C4-2B (cell line): ENCODE measurements at regions not wholly inside any gene's neighbourhood (a gene's known extent, or its start where the extent isn't known, plus 50 kb on each side); places are given as distances from the start of the nearest gene placed in this dataset.

ENCODE experiments used
- CTCF ChIP-seq: fragments of 450-650 bp; conservative IDR thresholded peaks from 2 replicates; pipeline ENCODE4 v1.5.1; 2017; ENCODE audit warnings: mild to moderate bottlenecking
- ZFX ChIP-seq: fragments of 450-650 bp; IDR thresholded peaks from 2 replicates; pipeline ENCODE4 v1.6.1; 2017

GRCh38 chr1:168907053-168907452, 178.0 kb upstream of the DPT start:
- TF ChIP-seq CTCF = no peak
- TF ChIP-seq ZFX = no peak
